IMR-90 (cell line): ENCODE measurements at regions not wholly inside any gene's neighbourhood (a gene's known extent, or its start where the extent isn't known, plus 50 kb on each side); places are given as distances from the start of the nearest gene placed in this dataset.

Source experiments
- BHLHE40 ChIP-seq: fragments of 150-350 bp; IDR thresholded peaks from 2 replicates; pipeline ENCODE4 v1.6.1; 2016; ENCODE audit warnings: mild to moderate bottlenecking, low read depth, low read length
- CEBPB ChIP-seq: IDR thresholded peaks from 2 replicates; pipeline ENCODE4 v1.6.1; 2012; ENCODE audit warnings: low read depth, low read length, improper control_type of control experiment
- CTCF ChIP-seq: conservative IDR thresholded peaks from 2 replicates; pipeline ENCODE4 v1.5.1; 2012; ENCODE audit warnings: mild to moderate bottlenecking, low read depth, low read length, improper control_type of control experiment
- FOS ChIP-seq: fragments of 150-350 bp; IDR thresholded peaks from 2 replicates; pipeline ENCODE4 v1.6.1; 2016; ENCODE audit warnings: low read depth, low read length
- MAFK ChIP-seq: IDR thresholded peaks from 2 replicates; pipeline ENCODE4 v1.6.1; 2012; ENCODE audit warnings: low read depth, low read length, improper control_type of control experiment
- MXI1 ChIP-seq: IDR thresholded peaks from 2 replicates; pipeline ENCODE4 v1.6.1; 2012; ENCODE audit warnings: low read depth, mild to moderate bottlenecking, low read length, moderate library complexity, borderline replicate concordance
- POLR2A ChIP-seq: IDR thresholded peaks from 2 replicates; pipeline ENCODE4 v1.6.1; 2012; ENCODE audit warnings: mild to moderate bottlenecking, low read depth, low read length
- RAD21 ChIP-seq: IDR thresholded peaks from 2 replicates; pipeline ENCODE4 v1.6.1; 2012; ENCODE audit warnings: low read length, improper control_type of control experiment
- RFX5 ChIP-seq: IDR thresholded peaks from 2 replicates; pipeline ENCODE4 v1.8.0; 2012; ENCODE audit warnings: low read depth, mild to moderate bottlenecking, low read length, moderate library complexity
- SMC3 ChIP-seq: fragments of 150-350 bp; IDR thresholded peaks from 2 replicates; pipeline ENCODE4 v1.6.1; 2016; ENCODE audit warnings: low read depth, mild to moderate bottlenecking, antibody characterized with exemption, low read length, moderate library complexity
- USF2 ChIP-seq: fragments of 150-350 bp; IDR thresholded peaks from 2 replicates; pipeline ENCODE4 v1.6.1; 2017; ENCODE audit warnings: mild to moderate bottlenecking, antibody characterized with exemption, low read length, low read depth

GRCh38 chr2:145909175-145909755 lies 1389.3 kb upstream of the ZEB2 start:
- no peak for TF ChIP-seq MAFK
- no peak for TF ChIP-seq CTCF
- no peak for TF ChIP-seq RAD21
- TF ChIP-seq POLR2A = no peak
- TF ChIP-seq CEBPB = no peak
- TF ChIP-seq MXI1 = no peak
- TF ChIP-seq SMC3 = no peak
- TF ChIP-seq USF2 = no peak
- TF ChIP-seq FOS = no peak
- TF ChIP-seq BHLHE40 = no peak
- TF ChIP-seq RFX5 = no peak
